OCI-LY1 (cell line): ENCODE measurements at regions not wholly inside any gene's neighbourhood (a gene's known extent, or its start where the extent isn't known, plus 50 kb on each side); places are given as distances from the start of the nearest gene placed in this dataset.

Source experiments
- EZH2 ChIP-seq: fragments of 200-600 bp; sonication (generic), shearing (Covaris generic); IDR thresholded peaks from 2 replicates; pipeline ENCODE4 v1.8.0; 2017; ENCODE audit warnings: borderline replicate concordance, mixed run types, mild to moderate bottlenecking, antibody characterized with exemption, low read length, moderate library complexity, mixed read lengths
- TF ChIP-seq, protein P1 (sequence below): fragments of 200-600 bp; sonication (generic), shearing (Covaris generic); IDR thresholded peaks from 2 replicates; pipeline ENCODE4 v1.5.1; 2017; ENCODE audit warnings: mild to moderate bottlenecking, antibody characterized with exemption, low read length, moderate library complexity, mixed read lengths

DNA sequence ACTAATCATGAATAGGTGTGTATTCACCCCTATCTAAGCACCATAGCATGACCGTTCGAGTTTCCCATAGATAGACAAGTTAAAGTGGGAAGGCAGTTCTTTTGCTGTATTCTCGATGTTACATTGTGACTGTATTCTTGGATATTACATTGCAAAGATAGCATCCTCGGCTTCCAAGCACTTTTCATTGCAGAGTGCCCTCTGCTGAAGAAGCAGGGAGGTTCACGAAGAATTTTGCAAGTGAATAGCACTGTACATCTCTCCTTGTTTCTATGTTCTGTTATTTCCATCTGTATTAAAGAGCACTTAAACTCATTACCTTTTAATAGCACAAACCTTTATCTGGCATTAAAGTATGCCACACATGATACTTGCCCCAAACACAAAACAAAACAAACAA lies 426.7 kb upstream of the ARX start:
- TF ChIP-seq, protein P1, sequence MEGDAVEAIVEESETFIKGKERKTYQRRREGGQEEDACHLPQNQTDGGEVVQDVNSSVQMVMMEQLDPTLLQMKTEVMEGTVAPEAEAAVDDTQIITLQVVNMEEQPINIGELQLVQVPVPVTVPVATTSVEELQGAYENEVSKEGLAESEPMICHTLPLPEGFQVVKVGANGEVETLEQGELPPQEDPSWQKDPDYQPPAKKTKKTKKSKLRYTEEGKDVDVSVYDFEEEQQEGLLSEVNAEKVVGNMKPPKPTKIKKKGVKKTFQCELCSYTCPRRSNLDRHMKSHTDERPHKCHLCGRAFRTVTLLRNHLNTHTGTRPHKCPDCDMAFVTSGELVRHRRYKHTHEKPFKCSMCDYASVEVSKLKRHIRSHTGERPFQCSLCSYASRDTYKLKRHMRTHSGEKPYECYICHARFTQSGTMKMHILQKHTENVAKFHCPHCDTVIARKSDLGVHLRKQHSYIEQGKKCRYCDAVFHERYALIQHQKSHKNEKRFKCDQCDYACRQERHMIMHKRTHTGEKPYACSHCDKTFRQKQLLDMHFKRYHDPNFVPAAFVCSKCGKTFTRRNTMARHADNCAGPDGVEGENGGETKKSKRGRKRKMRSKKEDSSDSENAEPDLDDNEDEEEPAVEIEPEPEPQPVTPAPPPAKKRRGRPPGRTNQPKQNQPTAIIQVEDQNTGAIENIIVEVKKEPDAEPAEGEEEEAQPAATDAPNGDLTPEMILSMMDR: peak; percentile 5; the same call in 1 of the 2 replicates
- no peak for TF ChIP-seq EZH2
